ENCODE measurements at regions not wholly inside any gene's neighbourhood (a gene's known extent, or its start where the extent isn't known, plus 50 kb on each side); places are given as distances from the start of the nearest gene placed in this dataset.

DNA sequence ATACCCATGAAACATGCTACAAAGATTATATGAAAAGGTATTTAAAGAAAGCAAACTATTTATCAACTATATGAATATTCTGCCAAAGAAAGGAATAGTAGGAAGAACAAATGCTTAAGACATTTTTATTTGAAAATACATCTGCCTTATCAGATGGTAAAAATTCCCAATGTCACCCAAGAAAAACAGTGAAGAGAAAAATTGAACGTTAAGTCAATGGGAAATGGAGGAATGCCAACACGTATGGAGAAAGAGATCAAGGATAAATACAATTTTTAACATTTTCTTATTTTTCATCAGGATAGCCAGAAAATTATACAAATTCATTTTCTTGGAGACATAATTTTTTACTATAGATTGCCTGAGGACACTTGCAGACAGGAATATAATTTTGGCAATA lies 394.2 kb downstream of the ZEB2 start:
- Histone ChIP-seq H3K4me3 (ENCODE audit: low read depth, low read length) (no peak overlapping the region), H3K27me3 (ENCODE audit: control insufficient read depth, insufficient read depth, low read length) (no peaks in the 10 kb centered on the region), H3K36me3 (ENCODE audit: control insufficient read depth, insufficient read depth, low read length) (no peaks in the 10 kb centered on the region)
- no peak for DNase-seq (ENCODE audit: low read depth)
- TF ChIP-seq, protein P1, sequence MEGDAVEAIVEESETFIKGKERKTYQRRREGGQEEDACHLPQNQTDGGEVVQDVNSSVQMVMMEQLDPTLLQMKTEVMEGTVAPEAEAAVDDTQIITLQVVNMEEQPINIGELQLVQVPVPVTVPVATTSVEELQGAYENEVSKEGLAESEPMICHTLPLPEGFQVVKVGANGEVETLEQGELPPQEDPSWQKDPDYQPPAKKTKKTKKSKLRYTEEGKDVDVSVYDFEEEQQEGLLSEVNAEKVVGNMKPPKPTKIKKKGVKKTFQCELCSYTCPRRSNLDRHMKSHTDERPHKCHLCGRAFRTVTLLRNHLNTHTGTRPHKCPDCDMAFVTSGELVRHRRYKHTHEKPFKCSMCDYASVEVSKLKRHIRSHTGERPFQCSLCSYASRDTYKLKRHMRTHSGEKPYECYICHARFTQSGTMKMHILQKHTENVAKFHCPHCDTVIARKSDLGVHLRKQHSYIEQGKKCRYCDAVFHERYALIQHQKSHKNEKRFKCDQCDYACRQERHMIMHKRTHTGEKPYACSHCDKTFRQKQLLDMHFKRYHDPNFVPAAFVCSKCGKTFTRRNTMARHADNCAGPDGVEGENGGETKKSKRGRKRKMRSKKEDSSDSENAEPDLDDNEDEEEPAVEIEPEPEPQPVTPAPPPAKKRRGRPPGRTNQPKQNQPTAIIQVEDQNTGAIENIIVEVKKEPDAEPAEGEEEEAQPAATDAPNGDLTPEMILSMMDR (IDR thresholded peaks at IDR 0.05; ENCODE audit: insufficient read depth, low read depth, low read length): no peak
- CTCF ChIA-PET: no interaction called here
- POLR2A ChIA-PET: no interaction called here

DNA sequence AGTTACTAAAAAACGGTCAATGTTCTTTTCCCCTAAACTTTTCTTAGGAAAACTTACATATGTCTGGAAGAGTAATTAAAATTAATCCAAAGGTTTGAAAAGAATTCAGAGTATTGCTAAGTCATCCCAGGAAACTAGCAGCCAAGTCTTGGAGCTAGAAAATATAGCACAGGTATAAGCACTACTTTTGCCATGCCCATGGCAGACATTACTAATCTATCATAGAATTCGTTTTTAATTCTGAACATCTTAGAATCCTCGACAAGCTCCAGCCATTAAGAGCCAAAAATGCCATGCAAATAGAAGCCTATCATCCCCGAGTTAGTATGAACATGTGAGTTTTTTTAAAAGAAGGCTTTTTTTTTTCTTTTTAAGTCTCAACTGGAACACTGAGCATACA lies 395.0 kb downstream of the ZEB2 start:
- DNase-seq (ENCODE audit: low read depth): no peak
- Histone ChIP-seq H3K36me3 (ENCODE audit: control insufficient read depth, insufficient read depth, low read length) (no peaks in the 10 kb centered on the region), H3K4me3 (ENCODE audit: low read depth, low read length) (no peak overlapping the region), H3K27me3 (ENCODE audit: control insufficient read depth, insufficient read depth, low read length) (no peaks in the 10 kb centered on the region)
- POLR2A ChIA-PET: no interaction called here
- CTCF ChIA-PET: interaction anchor here (0.7 kb wide), 1 partner anchor 1020 kb away, joined by 5 read pairs; no protein-coding TSS in a partner anchor
- TF ChIP-seq, protein P1 (IDR thresholded peaks at IDR 0.05; ENCODE audit: insufficient read depth, low read depth, low read length): no peak

DNA sequence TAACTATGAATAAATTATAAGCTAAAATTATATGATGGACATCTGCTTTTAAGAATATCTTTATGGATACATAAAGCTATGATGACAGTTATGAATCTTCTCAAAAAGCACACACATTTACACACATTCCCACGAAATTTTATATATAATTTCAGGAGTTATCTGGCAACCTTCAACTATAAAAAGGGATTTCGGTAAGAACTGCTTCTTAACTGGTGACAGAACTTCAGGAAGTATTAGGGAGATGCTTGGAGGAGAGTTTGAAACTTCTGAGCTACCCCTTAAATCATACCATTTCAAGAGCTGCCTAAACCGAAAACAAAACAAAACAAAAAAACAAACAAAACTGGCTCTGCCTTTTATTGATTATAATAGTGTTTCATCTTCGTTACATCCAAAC lies 399.4 kb downstream of the ZEB2 start:
- no peak for DNase-seq (ENCODE audit: low read depth)
- POLR2A ChIA-PET: no interaction called here
- TF ChIP-seq, protein P1 (IDR thresholded peaks at IDR 0.05; ENCODE audit: insufficient read depth, low read depth, low read length): no peak
- Histone ChIP-seq H3K4me3 (ENCODE audit: low read depth, low read length) (no peak overlapping the region), H3K27me3 (ENCODE audit: control insufficient read depth, insufficient read depth, low read length) (no peaks in the 10 kb centered on the region), H3K36me3 (ENCODE audit: control insufficient read depth, insufficient read depth, low read length) (no peaks in the 10 kb centered on the region)
- CTCF ChIA-PET: no interaction called here

DNA sequence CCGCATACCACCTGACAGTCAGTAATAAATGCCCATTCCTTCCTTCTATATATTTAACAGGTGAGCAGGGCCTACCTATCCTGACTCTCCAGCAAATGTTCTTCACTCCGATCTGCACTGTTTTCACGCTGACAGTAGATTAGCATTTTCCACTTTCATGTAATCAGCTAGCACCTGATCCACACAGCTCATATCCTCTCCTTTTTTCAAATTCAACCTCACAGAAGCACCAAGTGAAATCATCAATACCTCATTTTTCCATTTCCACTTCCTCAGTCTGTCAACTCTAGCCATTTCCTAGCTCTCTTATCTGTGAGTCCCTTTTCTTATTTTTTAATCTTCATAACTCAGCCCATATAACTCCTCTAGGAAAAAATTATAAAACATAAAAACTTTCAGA lies 402.8 kb downstream of the ZEB2 start:
- Histone ChIP-seq H3K36me3 (ENCODE audit: control insufficient read depth, insufficient read depth, low read length) (no peaks in the 10 kb centered on the region), H3K27me3 (ENCODE audit: control insufficient read depth, insufficient read depth, low read length) (no peaks in the 10 kb centered on the region), H3K4me3 (ENCODE audit: low read depth, low read length) (no peak overlapping the region)
- no peak for DNase-seq (ENCODE audit: low read depth)
- TF ChIP-seq, protein P1 (IDR thresholded peaks at IDR 0.05; ENCODE audit: insufficient read depth, low read depth, low read length): no peak
- ChIA-PET POLR2A (no interaction called here), CTCF (interaction anchor here (1.9 kb wide), 1 partner anchor 15 kb away, joined by 5 read pairs; no protein-coding TSS in a partner anchor)

DNA sequence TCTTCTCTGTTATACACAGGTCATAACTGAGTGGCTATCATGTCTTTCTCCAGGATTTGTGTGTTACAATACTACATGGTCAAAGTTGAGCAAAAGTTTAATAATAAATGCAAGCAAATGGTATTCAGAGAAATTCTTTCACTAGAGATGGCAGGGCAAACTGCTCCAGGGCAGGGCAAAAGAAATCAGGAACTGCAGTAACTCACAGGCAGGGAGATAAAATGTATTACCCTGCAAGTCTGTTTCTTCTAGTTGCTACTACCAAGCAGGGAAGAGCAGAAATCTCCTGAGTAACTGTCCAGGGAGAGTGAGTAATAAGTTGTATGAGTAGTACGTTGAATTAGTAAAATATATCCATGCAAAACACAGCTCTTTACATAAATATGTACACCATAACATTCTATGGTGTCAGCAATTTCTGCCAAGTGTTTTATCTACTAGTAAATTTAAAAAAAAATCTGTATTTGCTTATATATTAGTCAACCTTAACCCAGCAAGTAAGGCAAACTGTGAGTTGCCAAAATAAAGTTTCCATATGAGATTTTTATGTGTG lies 404.1 kb downstream of the ZEB2 start:
- ChIA-PET CTCF (no interaction called here), POLR2A (no interaction called here)
- DNase-seq (ENCODE audit: low read depth): no peak
- Histone ChIP-seq H3K27me3 (ENCODE audit: control insufficient read depth, insufficient read depth, low read length) (no peaks in the 10 kb centered on the region), H3K36me3 (ENCODE audit: control insufficient read depth, insufficient read depth, low read length) (no peaks in the 10 kb centered on the region), H3K4me3 (ENCODE audit: low read depth, low read length) (no peak overlapping the region)
- TF ChIP-seq, protein P1 (IDR thresholded peaks at IDR 0.05; ENCODE audit: insufficient read depth, low read depth, low read length): no peak
